ENCODE measurements at regions not wholly inside any gene's neighbourhood (a gene's known extent, or its start where the extent isn't known, plus 50 kb on each side); places are given as distances from the start of the nearest gene placed in this dataset.
"Not testable (repeated sequence)": the region's sequence is repeated elsewhere in the genome, so short reads cannot be mapped to it uniquely, and the experiment has no call there.

- DNase-seq (ENCODE audit: low spot score), result no peak
Measured at GRCh38 chr6:147441751-147442150, 66.7 kb upstream of the SAMD5 start.

- peak; percentile 63 for DNase-seq (ENCODE audit: low spot score)
Measured at GRCh38 chr6:147447835-147448611, 60.5 kb upstream of the SAMD5 start.

DNA sequence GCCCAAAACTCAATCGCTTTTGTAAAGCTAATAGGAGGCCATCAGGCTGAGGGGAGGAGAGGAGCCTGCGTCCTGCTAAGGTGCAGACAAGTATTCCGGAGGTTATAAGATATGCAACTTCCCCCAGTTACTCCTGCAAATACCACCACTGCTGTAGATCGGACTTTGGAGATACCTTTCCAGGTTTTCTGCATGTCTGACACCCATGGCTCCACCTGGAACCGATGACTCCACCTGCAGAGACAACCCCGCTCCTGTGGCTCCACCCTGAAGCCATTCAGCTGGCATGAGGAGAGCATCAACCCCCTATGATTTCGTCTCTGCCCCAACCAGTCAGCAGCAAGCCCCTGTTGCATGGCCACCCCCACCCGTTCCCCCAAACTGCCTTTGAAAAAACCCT lies 59.7 kb upstream of the SAMD5 start:
- no peak for DNase-seq (ENCODE audit: low spot score)

DNA sequence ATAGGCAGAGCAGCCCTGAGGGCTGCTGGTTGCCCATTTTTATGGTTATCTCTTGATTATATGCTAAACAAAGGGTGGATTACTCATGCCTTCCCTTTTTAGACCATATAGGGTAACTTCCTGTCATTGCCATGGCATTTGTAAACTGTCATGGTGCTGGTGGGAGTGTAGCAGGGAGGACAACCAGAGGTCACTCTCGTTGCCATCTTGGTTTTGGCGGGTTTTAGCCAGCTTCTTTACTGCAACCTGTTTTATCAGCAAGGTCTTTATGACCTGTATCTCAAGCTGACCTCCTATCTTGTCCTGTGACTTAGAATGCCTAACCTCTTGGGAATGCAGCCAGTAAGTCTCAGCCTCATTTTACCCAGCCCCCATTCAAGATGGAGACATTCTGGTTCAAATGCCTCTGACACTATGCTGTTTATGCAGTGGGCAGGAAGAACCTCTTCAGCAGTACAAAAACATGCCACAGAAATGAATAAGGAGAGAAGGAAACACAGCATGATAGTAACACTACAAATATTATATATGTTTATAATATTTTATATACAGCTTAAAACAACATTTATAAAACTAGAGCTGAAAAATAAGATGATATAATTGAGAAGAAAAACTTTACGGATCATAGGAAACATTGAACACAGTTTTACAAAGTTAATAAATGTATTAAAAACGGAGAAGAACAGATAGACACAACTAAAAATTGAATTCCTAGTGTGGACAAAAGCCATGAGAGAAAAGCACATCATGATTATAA lies 58.9 kb upstream of the SAMD5 start:
- DNase-seq (ENCODE audit: low spot score), result no peak

- no peak for DNase-seq (ENCODE audit: low spot score)
Measured at GRCh38 chr6:147453361-147453760, 55.1 kb upstream of the SAMD5 start.

DNA sequence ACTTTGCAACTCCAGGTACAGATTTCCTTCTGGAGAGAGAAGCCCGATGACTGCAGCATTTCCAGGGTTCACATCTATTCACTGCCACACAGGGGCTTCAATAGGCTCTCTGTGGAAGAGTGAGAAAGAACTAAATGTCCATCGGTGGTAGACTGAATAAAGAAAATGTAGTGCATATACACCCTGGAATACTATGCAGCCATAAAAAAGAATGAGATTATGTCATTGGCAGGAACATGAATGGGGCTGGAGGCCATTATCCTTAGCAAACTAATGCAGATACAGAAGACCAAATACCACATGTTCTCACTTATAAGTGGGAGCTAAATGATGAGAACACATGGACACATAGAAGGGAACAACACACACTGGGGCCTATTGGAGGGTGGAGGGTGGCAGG lies 53.6 kb upstream of the SAMD5 start:
- DNase-seq (ENCODE audit: low spot score), result not testable (repeated sequence)

All from iPS-NIHi11 (cell line).